ENCODE measurements at regions not wholly inside any gene's neighbourhood (a gene's known extent, or its start where the extent isn't known, plus 50 kb on each side); places are given as distances from the start of the nearest gene placed in this dataset.

DNA sequence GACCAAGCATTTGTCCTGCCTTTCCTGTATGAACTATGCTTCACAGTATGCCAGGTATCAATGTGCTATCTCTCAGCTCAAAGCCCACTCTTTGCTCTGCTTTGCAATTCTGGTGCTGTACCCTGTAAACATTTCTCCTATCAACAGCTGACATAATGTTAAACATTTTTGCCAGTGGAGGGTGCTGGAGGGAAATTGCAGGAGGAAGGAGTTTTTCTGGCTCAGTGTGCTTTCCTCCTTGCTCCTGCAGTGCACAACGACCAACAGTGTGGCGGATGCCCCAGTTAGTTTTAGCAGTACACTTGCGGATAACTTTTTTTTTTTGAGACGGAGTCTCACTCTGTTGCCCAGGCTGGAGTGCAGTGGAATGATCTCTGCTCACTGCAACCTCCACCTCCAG lies 67.1 kb upstream of the PTGFRN start:
- TF ChIP-seq POLR2A (IDR thresholded peaks at IDR 0.05) (no peak), CTCF (IDR thresholded peaks at IDR 0.05) (no peak), EP300 (IDR thresholded peaks at IDR 0.05) (no peak)
